GM08714 (cell line): ENCODE measurements at regions not wholly inside any gene's neighbourhood (a gene's known extent, or its start where the extent isn't known, plus 50 kb on each side); places are given as distances from the start of the nearest gene placed in this dataset.

Experiments
- H3K4me3 ChIP-seq: fragments of 200-500 bp; sonication (Bioruptor generic); 2 replicates; pipeline ENCODE4 v1.5.1; 2014; ENCODE audit warnings: mild to moderate bottlenecking, low read length, inconsistent platforms
- ZNF274 ChIP-seq: IDR thresholded peaks from 2 replicates; pipeline ENCODE4 v1.6.1; 2012; ENCODE audit warnings: mild to moderate bottlenecking, low read depth, low read length

GRCh38 chr14:41972531-41972930, 365.9 kb downstream of the LRFN5 start:
- no peak overlapping the region for H3K4me3 ChIP-seq
- TF ChIP-seq ZNF274: no peak

GRCh38 chr14:41960281-41960680, 353.6 kb downstream of the LRFN5 start:
- H3K4me3 ChIP-seq: no peak overlapping the region
- no peak for TF ChIP-seq ZNF274

- no peak overlapping the region for H3K4me3 ChIP-seq
- TF ChIP-seq ZNF274: no peak
Measured at GRCh38 chr14:41957459-41957858, 350.8 kb downstream of the LRFN5 start.
